GM19240 (cell line): ENCODE measurements at regions not wholly inside any gene's neighbourhood (a gene's known extent, or its start where the extent isn't known, plus 50 kb on each side); places are given as distances from the start of the nearest gene placed in this dataset.
"Not testable (repeated sequence)": the region's sequence is repeated elsewhere in the genome, so short reads cannot be mapped to it uniquely, and the experiment has no call there.

Experiments used
- DNase-seq: peaks from one replicate; pipeline ENCODE4 v3.0.0; 2011; ENCODE audit warnings: low spot score; ENCODE audit not compliant: insufficient read length

DNA sequence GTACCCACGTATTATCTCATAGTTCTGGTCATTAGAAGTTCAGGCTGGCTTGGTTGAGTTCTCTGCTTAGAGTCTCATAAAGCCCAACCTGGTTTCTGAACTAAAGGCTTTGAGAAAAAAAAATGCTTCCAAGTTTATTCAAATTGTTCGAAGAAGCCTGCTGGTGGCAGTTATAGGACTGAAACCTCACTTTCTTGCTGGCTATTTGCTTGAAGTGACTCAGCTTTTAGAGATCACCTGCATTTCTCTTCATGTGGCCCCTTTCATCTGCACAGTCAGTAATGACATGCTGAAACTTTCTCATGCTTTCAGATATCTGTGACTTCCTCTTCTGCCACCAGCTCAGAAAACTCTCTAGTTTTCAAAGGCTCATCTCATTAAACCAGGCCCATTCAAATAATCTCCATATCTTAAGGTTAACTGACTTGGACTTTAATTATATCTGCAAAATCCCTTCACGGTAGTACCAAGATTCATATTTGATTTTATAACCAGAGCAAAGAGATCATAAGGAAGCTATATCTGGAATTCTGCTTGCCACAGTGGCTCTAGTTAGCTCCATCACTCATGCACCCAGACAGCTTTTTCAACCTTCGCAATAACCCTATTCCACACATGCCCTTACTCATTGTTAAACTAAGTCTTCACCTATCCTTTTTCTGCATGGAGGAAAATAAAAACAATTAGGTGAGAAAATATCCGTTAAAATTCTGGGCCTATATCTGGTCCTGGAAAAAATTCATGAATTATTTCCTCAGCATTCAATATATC, 433.8 kb upstream of the CBLB start:
- DNase-seq = peak; percentile 36

DNA sequence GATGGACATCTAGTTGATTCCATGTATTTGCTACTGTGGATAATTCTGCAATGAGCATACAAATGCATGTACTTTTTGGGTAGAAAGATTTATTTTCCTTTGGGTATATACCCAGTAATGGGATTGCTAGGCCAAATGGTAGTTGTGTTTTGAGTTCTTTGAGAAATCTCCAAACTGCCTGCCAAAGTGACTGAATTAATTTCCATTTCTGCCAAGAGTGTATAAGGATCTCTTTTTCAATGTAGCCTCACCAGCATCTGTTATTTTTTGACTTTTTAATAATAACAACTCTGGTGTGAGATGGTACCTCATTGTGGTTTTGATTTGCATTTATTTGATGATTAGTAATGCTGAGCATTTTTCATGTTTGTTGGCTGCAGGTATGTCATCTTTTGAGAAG, 435.0 kb upstream of the CBLB start:
- DNase-seq = no peak

DNA sequence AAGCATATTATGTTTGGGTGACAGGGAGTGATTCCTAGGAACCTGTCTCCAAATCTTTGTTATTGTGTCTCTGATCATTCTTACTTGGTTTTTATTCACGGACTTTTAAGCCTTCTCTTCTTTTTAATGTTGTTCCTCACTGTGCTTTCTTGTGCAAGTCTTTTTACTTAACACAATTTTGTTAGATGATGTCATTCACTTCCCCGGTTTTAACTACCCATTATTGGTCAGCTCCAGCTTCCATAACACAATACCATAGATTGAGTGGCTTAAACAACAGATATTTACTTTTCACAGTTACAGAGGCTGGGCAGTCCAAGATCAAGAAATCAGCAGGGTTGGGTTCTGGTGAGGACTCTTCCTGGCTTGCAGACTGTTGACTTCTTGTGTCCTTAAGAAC, 436.3 kb upstream of the CBLB start:
- no peak for DNase-seq

DNA sequence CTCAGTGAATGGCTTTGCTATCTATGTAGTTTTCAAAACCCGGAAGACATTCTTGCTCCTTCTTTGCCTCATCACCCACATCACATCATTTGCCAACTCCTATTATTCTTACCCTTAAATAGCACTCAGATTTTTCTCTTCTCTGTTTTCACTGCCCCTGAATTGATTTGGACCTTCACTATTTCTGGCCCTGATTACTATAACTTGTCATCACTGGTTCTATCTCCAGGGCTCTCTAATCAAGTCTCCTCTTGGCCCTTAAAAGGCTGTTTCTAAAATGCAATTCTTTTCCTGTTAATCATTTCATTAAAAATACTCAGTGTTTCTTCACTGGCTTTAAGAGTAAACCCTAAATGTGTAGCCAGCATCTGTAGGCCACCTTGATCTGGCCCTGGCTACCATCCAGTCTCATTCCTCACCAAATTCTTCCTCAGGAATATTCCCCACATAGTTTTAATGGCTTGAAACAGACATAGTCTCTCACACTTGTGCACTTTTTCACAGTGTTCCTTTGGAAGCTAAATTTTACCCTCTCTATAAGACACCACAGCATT, 437.1 kb upstream of the CBLB start:
- no peak for DNase-seq

DNA sequence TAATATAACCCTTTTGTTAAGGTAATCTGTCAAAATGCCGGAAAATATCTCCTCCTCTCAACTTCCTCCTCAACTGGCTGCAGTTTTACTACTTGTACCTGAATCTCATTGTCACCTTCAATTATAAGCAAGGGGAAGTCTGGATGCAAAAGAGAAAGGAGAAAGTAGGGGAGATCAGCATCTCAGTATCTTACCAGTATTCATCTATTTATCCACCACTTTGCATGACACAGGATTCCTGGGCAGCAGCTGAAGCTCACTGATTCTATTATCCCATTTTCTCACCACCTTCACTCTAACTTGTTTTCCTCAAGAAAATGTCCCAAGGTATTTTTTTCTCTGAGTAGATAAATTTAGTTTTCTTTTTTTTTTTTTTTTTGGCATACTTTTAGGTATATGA, 440.5 kb upstream of the CBLB start:
- no peak for DNase-seq

DNA sequence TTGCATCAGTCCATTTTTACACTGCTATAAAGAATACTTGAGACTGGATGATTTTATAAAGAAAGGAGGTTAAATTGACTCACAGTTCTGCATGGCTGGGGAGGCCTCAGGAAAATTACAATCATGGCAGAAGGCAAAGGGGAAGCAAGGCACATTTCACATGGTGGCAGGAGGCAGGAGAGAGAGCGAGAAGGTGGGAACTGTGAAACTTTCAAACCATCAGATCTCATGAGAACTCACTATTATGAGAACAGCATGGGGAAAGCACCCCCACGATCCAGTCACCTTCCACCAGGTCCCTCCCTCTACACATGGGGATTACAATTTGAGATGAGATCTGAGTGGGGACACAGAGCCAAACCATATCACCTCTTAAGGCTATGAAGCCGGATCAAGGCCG, 441.0 kb upstream of the CBLB start:
- DNase-seq = not testable (repeated sequence)

DNA sequence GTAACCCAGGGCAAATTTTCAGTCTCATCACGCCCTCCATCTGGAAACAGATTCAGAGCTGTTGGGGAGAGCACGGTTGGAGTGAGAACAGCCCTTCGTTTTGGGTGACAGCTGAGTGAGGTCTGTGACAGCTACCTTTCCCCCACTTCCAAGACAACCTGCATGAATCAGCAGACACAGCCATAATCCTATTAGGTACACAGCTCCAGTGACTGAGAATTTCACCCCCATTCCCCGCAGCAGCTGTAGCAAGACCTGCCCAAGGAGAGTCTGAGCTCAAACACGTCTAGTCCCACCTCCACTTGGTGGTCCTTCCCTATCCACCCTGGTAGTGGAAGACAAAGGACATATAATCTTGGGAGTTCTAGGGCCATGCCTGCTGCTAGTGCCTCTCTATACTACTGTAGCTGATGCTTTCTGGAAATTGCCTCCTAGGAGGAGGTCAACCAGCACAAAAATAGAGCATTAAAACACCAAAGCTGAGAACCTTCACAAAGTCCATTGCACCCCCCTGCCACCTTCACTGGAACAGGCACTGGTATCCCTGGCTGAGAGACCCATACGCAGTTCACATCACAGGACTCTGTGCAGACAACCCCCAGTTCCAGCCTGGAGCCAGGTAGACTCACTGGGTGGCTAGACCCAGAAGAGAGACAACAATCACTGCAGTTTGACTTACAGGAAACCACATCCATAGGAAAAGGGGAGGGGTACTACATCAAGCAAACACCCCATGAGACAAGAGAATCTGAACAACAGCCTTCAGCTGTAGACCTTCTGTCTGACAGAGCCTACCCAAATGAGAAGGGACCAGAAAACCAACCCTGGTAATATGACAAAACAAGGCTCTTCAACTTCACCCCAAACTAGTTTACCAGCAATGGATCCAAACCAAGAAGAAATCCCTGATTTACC, 448.6 kb upstream of the CBLB start:
- DNase-seq = no peak

DNA sequence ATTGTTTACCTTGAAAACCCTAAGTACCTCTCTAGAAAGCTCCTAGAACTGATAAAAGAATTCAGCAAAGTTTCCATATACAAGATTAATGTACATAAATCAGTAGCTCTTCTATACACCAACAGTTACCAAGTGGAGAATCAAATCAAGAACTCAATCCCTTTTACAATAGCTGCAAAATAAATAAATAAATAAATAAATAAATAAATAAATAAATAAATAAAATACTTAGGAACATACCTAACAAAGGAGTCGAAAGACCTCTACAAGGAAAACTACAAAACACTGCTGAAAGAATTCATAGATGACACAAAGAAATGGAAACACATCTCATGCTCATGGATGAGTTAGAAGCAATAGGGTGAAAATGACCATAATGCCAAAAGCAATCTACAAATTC, 452.6 kb upstream of the CBLB start:
- DNase-seq = not testable (repeated sequence)

DNA sequence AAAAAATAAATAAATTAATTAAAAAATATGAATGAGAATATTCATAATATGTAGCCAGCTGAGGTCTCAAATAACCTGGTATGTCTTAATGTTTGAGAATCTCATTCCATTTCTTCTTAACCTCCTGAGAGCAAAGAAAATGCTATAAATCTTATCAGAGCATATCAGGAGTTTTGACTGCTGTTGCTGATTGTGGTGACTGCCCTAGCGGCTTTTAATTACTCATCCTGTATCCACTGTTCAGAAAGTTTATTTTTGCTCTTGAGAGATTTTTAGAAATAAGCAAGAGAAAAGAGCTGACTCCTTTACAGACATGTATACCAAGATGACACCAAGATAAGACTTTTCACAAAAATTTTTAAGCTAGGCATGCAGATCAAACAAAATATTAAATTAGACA, 454.8 kb upstream of the CBLB start:
- no peak for DNase-seq

DNA sequence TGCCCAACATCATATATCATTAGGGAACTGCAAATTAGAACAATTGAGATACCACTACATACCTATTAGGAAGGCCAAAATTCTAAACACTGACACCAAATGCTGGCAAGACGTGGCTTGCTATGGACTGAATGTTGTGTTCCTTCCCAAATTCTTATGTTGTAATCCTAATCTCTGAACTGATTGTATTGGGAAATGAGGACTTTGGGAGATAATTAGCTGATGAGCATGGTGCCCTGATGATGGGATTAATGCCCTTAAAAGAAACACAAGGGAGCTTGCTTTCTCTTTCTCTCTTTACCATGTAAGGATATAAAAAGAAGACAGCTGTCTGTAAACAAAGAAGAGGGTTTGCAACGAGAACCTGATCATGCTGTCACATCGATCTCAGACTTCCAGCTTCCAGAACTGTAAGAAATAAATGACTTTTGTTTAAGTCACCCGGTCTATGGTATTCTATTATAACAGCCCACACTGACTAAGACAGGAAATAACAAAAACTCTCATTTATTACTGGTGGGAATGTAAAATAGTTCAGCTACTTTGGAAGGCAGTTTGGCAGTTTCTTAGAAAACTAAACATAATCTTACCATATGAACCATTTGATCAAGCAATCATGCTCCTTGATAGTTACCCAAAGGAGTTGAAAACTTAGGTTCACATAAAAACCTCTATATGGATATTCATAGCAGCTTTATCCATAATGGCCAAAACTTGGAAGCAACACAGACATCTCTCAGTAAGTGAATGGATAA, 458.3 kb upstream of the CBLB start:
- DNase-seq = no peak

DNA sequence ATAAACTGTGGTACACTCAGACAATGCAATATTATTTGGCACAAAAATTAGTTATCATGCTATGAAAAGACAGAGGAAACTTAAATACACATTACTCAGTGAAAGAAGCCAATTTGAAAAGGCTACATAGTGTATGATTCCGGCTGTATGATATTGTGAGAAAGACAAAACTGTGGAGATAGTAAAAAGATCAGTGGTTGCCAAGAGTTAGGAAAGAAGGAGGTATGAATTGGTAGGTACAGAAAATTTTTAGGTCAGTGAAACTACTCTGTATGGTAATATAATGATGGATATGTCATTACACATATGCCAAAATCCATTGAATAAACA, 458.8 kb upstream of the CBLB start:
- no peak for DNase-seq

DNA sequence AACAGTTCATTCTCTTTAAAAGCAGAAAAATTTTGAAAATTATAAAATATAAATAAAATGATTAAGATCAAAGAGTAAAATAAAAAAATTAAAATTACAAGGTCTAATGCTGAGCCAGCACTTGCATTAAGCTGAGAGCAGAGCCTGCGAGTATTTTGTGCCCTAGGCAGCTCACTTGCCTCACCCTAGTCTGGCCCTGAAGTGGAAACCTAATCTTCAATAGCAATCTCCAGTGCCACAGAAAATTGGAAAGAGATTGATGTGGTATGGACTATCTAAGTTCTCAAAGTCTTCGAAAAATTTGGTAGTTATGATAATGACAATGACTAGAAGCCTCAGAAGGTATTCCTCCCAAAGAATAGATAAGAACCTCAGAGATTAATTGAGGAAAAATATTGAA, 459.4 kb upstream of the CBLB start:
- DNase-seq = no peak

DNA sequence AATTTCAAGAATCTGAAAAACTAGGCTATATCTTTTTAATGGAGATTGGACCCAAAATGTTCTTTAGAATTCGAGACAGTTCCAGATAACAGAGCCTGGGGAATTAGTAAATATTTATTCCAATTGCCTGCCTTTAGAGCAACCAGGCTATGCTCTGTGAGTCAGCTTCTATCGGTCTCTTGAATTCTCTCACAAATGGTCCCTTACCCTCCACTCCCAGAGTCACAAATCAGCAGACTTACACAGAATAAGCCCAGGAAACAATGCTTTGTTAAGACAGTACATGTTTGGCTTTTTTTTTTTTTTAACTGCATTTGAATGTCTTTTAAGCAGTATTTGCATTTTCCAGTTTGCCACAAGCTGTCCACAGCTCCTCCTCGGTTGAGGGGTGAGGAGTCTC, 460.7 kb upstream of the CBLB start:
- no peak for DNase-seq

DNA sequence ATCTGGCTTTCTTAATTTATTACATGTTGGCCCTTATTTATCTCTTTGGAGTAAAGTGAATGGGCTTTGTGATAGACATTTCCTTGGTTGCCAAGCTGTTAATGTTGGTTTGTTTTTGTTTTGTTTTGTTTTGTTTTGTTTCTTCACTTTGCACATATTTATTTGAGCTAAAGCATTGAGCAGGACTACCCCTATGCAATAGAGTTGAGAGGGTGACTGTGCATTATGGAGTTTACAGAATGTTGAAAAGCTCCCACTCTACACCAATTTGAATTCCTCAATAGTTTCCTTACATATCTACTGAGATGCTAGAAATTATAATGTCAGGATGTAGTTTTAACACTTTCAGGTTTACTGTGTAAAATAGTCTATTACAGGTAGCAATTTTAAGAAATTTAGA, 462.8 kb upstream of the CBLB start:
- no peak for DNase-seq

DNA sequence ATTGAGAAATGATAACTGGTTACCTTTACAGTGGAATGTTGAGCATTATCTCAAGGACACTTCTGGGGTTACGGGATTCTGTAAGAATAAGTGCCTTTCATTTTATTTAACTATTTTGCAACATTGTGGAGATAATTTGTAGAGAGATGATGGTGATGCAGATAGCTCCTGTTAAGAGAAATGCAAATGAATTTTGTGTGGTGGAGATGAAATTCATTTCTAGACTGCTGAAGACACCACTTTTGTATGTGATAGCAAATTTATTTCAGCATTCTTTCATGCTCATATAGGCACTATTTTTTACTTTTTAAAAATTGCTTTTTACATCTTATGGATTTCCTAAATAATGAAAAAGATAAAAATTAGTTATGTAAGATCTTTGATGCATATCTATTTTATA, 463.3 kb upstream of the CBLB start:
- no peak for DNase-seq

DNA sequence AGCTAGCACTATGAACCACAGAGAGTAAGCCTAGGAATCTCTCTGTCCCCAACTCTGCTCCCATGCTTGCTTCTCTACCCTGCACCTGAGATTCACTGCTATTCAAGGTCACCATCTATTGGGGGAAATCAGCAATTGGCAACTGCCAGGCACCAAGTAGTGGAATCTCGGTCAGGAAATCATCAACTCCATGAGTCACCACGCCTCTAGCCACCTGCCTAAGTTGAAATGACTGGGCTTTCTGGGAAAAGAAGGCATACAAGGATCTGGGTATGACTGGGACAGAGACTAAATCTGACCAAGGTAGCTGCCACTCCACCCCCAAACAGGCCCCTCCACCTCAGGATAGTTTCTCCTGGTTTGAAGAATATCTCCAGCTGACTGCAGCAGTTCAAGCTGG, 464.1 kb upstream of the CBLB start:
- no peak for DNase-seq

DNA sequence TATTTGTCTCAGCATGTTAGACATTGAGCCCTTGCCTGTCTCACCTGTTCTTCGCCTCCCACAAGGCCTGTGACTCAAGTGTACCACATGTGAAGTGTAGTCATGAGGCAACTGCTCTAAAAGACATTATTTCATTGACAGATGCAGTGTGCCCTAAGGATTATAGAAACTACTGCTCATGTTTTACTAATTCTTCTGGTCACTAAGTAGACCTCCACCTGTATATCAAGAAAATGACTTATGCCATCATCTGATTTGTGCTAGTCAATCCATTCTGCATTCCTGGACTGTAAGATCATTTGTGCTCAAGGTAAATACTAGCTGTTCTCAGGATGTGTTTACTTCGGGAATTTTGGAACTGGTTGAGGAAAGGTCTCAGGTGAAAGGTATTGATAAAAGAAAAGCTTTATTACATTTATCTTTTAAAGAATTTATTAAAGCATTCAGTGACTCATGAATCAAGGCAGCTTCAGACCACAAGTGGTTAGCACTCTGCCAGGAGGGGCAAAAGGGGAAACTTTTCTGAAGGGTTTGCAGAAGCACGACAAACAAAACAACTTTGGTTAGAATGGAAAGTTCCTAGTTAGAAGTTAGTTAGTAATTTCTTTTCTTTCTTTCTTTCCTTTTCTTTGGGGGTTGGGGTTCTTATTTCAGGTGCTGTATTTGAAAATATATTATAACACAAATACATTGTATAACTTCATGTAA, 465.3 kb upstream of the CBLB start:
- DNase-seq = no peak

DNA sequence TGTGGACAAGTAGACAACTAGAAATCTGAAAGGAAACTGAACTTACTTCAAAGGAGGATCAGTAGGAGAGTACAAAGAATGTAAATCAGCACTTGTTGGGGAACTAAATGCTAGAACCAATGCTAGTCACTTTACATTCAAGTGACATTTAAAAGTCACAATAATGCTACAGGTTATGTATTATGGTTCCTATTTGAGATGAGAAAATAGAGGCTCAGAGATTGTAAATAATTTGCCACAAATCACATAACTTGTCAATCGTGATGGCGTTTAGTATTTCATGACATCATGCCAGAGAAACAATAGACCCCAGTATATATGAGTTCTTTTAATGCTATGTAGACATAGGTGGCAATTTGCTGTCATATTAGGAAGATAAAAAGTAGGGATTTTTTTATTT, 467.8 kb upstream of the CBLB start:
- no peak for DNase-seq

DNA sequence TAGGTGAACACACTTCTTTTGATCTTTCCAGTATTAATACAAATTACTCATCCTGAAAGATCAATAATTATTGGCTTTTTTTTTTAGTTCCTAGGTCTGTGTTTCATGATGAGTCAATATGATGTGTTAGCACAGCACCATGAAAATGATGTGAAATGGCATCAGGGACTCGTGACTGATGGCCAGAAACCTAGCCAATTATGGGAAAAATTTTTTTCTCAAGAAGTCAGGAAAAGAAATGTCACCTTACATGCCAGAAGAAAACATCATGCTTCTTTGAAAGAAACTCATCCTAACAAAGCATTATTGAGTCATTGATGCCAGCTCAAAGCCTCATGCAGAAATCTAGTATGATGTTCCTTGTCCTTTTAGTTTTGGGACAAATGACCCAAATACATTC, 468.3 kb upstream of the CBLB start:
- no peak for DNase-seq

DNA sequence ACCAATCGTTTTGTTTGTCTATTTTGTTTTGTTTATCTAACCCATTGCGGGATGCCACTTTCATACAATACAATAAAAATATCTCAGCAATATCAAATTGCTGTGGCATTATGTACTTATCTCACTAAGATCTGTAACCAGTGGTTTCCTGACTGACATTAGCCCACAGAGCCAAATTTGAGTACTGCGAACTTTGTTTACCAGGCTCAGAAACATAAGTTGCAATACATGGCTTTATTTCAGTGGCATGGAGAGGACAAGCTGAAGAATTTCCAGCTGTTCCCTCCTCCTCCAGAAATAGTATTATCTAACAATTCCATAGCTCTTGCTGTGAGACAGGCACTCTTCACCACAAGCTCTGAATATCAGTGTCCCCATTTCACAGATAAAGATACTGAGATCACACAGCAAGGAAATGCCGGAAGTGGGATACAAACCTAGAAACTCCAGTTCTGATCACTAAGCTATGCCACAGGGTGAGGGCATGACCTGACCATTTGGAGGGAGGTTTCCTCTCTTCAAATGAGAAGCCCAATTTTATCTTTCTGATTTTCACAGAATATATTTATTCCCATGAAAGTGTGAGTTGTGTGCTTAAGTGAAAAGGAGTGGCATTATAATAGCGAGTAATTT, 469.9 kb upstream of the CBLB start:
- DNase-seq = no peak

DNA sequence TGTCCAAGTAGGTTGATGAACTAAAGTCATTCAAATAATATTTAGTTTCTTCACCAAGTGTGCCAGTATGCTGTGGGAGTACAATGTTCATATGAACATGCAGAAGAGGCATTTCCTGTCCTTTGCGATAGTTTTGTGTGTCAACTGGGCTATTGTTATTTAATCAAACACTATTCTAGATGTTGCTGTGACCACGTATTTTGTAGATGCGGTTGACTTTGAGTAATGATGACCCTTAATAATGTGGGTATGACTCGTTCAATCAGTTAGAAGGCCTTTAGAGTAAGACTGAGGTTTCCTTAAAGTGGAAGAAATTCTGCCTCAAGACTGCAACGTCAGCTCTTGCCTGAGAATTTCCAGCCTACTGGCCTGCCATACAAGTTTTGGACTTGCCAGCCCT, 470.7 kb upstream of the CBLB start:
- no peak for DNase-seq
